ENCODE measurements at regions not wholly inside any gene's neighbourhood (a gene's known extent, or its start where the extent isn't known, plus 50 kb on each side); places are given as distances from the start of the nearest gene placed in this dataset.

GRCh38 chr1:66426239-66426853 is 107.6 kb upstream of the SGIP1 start:
- TF ChIP-seq POLR2AphosphoS5 (IDR thresholded peaks at IDR 0.05; ENCODE audit: low read depth, low read length) (no peak), TEAD4 (IDR thresholded peaks at IDR 0.05; ENCODE audit: low read depth, low read length) (no peak)

Measured in H1 (cell line).